GM23248 (cell line): ENCODE measurements at regions not wholly inside any gene's neighbourhood (a gene's known extent, or its start where the extent isn't known, plus 50 kb on each side); places are given as distances from the start of the nearest gene placed in this dataset.
"Not testable (repeated sequence)": the region's sequence is repeated elsewhere in the genome, so short reads cannot be mapped to it uniquely, and the experiment has no call there.

Source experiments
- EZH2 ChIP-seq: fragments of 200-600 bp; sonication (generic); IDR thresholded peaks from 2 replicates; pipeline ENCODE4 v1.6.1; 2018; ENCODE audit warnings: antibody characterized with exemption, mild to moderate bottlenecking; ENCODE audit not compliant: insufficient read depth, poor library complexity, severe bottlenecking
- EZH2phosphoT487 ChIP-seq: fragments of 200-600 bp; sonication (generic); IDR thresholded peaks from 2 replicates; pipeline ENCODE4 v1.6.1; 2018; ENCODE audit warnings: antibody characterized with exemption, moderate library complexity, mild to moderate bottlenecking, low read depth; ENCODE audit not compliant: insufficient read depth

- not testable (repeated sequence) for TF ChIP-seq EZH2, EZH2phosphoT487
Observed at GRCh38 chr4:82115183-82115582, 258.6 kb downstream of the HNRNPD start.
